ENCODE measurements at regions not wholly inside any gene's neighbourhood (a gene's known extent, or its start where the extent isn't known, plus 50 kb on each side); places are given as distances from the start of the nearest gene placed in this dataset.

DNA sequence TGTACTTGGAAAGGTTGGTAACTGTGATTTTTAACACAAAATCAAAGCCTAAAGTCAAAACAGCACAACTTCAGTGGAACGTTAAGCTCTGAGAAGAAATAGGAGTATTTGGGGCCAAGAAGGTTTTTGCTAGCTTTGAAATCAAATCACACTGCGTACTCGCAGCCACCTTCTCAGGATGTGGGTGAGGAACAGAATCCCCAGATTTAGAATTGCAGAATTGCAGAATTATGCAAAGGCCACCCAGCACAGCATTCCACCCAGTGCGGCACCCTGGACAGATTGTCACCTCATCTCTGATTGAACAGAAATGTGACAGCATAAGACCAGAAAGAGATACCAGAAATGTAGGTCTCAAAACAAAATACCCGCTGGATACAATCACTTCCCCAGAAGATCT is 181.1 kb downstream of the DHX15 start:
- DNase-seq (ENCODE audit: low spot score) = no peak
- TF ChIP-seq, protein P1, sequence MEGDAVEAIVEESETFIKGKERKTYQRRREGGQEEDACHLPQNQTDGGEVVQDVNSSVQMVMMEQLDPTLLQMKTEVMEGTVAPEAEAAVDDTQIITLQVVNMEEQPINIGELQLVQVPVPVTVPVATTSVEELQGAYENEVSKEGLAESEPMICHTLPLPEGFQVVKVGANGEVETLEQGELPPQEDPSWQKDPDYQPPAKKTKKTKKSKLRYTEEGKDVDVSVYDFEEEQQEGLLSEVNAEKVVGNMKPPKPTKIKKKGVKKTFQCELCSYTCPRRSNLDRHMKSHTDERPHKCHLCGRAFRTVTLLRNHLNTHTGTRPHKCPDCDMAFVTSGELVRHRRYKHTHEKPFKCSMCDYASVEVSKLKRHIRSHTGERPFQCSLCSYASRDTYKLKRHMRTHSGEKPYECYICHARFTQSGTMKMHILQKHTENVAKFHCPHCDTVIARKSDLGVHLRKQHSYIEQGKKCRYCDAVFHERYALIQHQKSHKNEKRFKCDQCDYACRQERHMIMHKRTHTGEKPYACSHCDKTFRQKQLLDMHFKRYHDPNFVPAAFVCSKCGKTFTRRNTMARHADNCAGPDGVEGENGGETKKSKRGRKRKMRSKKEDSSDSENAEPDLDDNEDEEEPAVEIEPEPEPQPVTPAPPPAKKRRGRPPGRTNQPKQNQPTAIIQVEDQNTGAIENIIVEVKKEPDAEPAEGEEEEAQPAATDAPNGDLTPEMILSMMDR (IDR thresholded peaks at IDR 0.05) = no peak
- TF ChIP-seq EZH2phosphoT487 (IDR thresholded peaks at IDR 0.05) (no peak), EZH2 (IDR thresholded peaks at IDR 0.05) (no peak)
- H3K36me3 ChIP-seq = no peaks in the 10 kb centered on the region
- H3K4me1 Mint-ChIP-seq = peaks cover 4% of the 10 kb centered on the region
- H3K4me3 Mint-ChIP-seq = no peak overlapping the region
- H3K9me3 Mint-ChIP-seq = peaks cover 2% of the 10 kb centered on the region
- peaks cover 11% of the 10 kb centered on the region for H3K27me3 ChIP-seq
- no peaks in the 10 kb centered on the region for H3K4me1 ChIP-seq
- H3F3A ChIP-seq (ENCODE audit: low read depth) = peaks cover 4% of the 10 kb centered on the region
- H3K9ac ChIP-seq = no peak overlapping the region
- no peaks in the 10 kb centered on the region for H3K9me3 ChIP-seq (ENCODE audit: low read depth)
- no peak overlapping the region for H3K27ac Mint-ChIP-seq
- H3K4me3 ChIP-seq = no peak overlapping the region
- H3K27me3 Mint-ChIP-seq (ENCODE audit: insufficient read depth, low read depth) = no peaks in the 10 kb centered on the region
- no peaks in the 10 kb centered on the region for H3K79me2 ChIP-seq (ENCODE audit: low read depth)
- H3K36me3 Mint-ChIP-seq = no peaks in the 10 kb centered on the region
- no peak overlapping the region for H3K4me2 ChIP-seq
- H2AFZ ChIP-seq (replicated peaks) = no peak overlapping the region
- no peak overlapping the region for H3K27ac ChIP-seq
- no peaks in the 10 kb centered on the region for H4K20me1 ChIP-seq (ENCODE audit: low read depth)

DNA sequence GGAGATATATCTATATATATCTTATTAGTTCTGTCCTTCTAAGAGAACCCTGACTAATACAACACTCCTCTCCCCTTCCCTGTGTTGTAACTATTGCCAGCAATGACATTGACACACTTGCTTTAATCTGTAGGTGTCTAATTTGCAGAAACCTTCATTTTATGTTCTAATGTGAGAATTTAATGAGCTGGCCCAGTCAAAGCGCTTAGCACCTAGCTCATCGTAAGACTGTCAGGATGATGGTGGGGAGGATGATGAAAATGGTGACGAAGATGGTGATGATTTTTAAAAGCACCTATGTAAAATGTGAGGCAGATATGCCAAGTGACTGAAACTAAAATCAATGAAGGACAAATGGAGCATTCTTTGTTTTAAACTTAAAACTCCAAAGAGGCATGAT is 183.8 kb downstream of the DHX15 start:
- no peak overlapping the region for H3K4me2 ChIP-seq
- H3K79me2 ChIP-seq (ENCODE audit: low read depth) = no peaks in the 10 kb centered on the region
- Mint-ChIP-seq H3K27ac (no peak overlapping the region), H3K4me1 (peaks cover 4% of the 10 kb centered on the region), H3K36me3 (no peaks in the 10 kb centered on the region), H3K4me3 (no peak overlapping the region), H3K27me3 (ENCODE audit: insufficient read depth, low read depth) (no peaks in the 10 kb centered on the region), H3K9me3 (peaks cover 2% of the 10 kb centered on the region)
- H2AFZ ChIP-seq (replicated peaks) = no peak overlapping the region
- H3K27me3 ChIP-seq = no peaks in the 10 kb centered on the region
- H4K20me1 ChIP-seq (ENCODE audit: low read depth) = no peaks in the 10 kb centered on the region
- TF ChIP-seq, protein P1 (IDR thresholded peaks at IDR 0.05) = no peak
- TF ChIP-seq EZH2phosphoT487 (IDR thresholded peaks at IDR 0.05) = no peak
- TF ChIP-seq EZH2 (IDR thresholded peaks at IDR 0.05) = no peak
- no peaks in the 10 kb centered on the region for H3K4me1 ChIP-seq
- no peaks in the 10 kb centered on the region for H3K36me3 ChIP-seq
- no peaks in the 10 kb centered on the region for H3F3A ChIP-seq (ENCODE audit: low read depth)
- no peak overlapping the region for H3K27ac ChIP-seq
- no peaks in the 10 kb centered on the region for H3K9me3 ChIP-seq (ENCODE audit: low read depth)
- H3K4me3 ChIP-seq = no peak overlapping the region
- H3K9ac ChIP-seq = no peak overlapping the region
- no peak for DNase-seq (ENCODE audit: low spot score)

GRCh38 chr4:24396988-24397387 is 187.4 kb downstream of the DHX15 start:
- no peaks in the 10 kb centered on the region for H3K27me3 ChIP-seq
- no peak overlapping the region for H2AFZ ChIP-seq (replicated peaks)
- H4K20me1 ChIP-seq (ENCODE audit: low read depth) = no peaks in the 10 kb centered on the region
- no peak overlapping the region for H3K9ac ChIP-seq
- no peaks in the 10 kb centered on the region for H3K79me2 ChIP-seq (ENCODE audit: low read depth)
- no peak overlapping the region for H3K27ac ChIP-seq
- H3K36me3 ChIP-seq = no peaks in the 10 kb centered on the region
- Mint-ChIP-seq H3K4me3 (no peak overlapping the region), H3K9me3 (peaks cover 2% of the 10 kb centered on the region), H3K4me1 (peaks cover 14% of the 10 kb centered on the region), H3K36me3 (no peaks in the 10 kb centered on the region), H3K27me3 (ENCODE audit: insufficient read depth, low read depth) (no peaks in the 10 kb centered on the region), H3K27ac (no peak overlapping the region)
- H3K4me3 ChIP-seq = no peak overlapping the region
- H3F3A ChIP-seq (ENCODE audit: low read depth) = no peaks in the 10 kb centered on the region
- no peak overlapping the region for H3K4me2 ChIP-seq
- no peak for DNase-seq (ENCODE audit: low spot score)
- peaks cover 5% of the 10 kb centered on the region for H3K4me1 ChIP-seq
- no peaks in the 10 kb centered on the region for H3K9me3 ChIP-seq (ENCODE audit: low read depth)
- no peak for TF ChIP-seq EZH2 (IDR thresholded peaks at IDR 0.05)
- TF ChIP-seq, protein P1 (IDR thresholded peaks at IDR 0.05) = no peak
- TF ChIP-seq EZH2phosphoT487 (IDR thresholded peaks at IDR 0.05) = no peak

All from neural progenitor cell (in vitro differentiated cells).